DOHH2 (cell line): ENCODE measurements at regions not wholly inside any gene's neighbourhood (a gene's known extent, or its start where the extent isn't known, plus 50 kb on each side); places are given as distances from the start of the nearest gene placed in this dataset.

Source experiments
- CTCF ChIP-seq: fragments of 200-600 bp; sonication (generic); IDR thresholded peaks from one replicate; pipeline ENCODE4 v1.5.1; 2014; ENCODE audit warnings: antibody characterized with exemption, mild to moderate bottlenecking, low read depth, low read length; ENCODE audit not compliant: poor library complexity, severe bottlenecking
- EZH2phosphoT487 ChIP-seq: fragments of 200-600 bp; sonication (generic); IDR thresholded peaks from 2 replicates; pipeline ENCODE4 v1.6.1; 2017; ENCODE audit warnings: borderline replicate concordance, mild to moderate bottlenecking, antibody characterized with exemption, low read length, moderate library complexity, mixed read lengths

- TF ChIP-seq CTCF, result no peak
- no peak for TF ChIP-seq EZH2phosphoT487
Measured at GRCh38 chr1:72662918-72663317, 380.6 kb upstream of the NEGR1 start.
